Neural cell (in vitro differentiated cells): ENCODE measurements at regions not wholly inside any gene's neighbourhood (a gene's known extent, or its start where the extent isn't known, plus 50 kb on each side); places are given as distances from the start of the nearest gene placed in this dataset.

Experiments used
- H2AFZ ChIP-seq: fragments of 200-600, 300-800 bp; sonication (generic), shearing (Covaris generic); 2 replicates; pipeline ENCODE4 v1.6.0; 2014; ENCODE audit warnings: low read depth, mild to moderate bottlenecking, antibody characterized with exemption, low read length, moderate library complexity
- H3F3A ChIP-seq: fragments of 200-600 bp; shearing (Covaris generic); 2 replicates; pipeline ENCODE4 v1.6.1; 2016; ENCODE audit warnings: mild to moderate bottlenecking, moderate library complexity, mixed read lengths, antibody characterized with exemption, low read length; ENCODE audit not compliant: insufficient read depth, poor library complexity, severe bottlenecking
- H3K27ac ChIP-seq: fragments of 200-600, 300-800 bp; sonication (generic), shearing (Covaris generic); 2 replicates; pipeline ENCODE4 v1.5.1; 2014; ENCODE audit warnings: mild to moderate bottlenecking, low read length, moderate library complexity
- H3K27me3 ChIP-seq: fragments of 300-800, 200-600 bp; sonication (generic), shearing (Covaris generic); 2 replicates; pipeline ENCODE4 v1.6.0; 2014; ENCODE audit warnings: mild to moderate bottlenecking, low read depth, low read length, moderate library complexity; ENCODE audit not compliant: insufficient read depth
- H3K36me3 ChIP-seq: fragments of 300-800, 200-600 bp; sonication (generic), shearing (Covaris generic); 2 replicates; pipeline ENCODE4 v1.5.1; 2014; ENCODE audit warnings: mild to moderate bottlenecking, antibody characterized with exemption, low read length, moderate library complexity; ENCODE audit not compliant: insufficient read depth
- H3K4me2 ChIP-seq: fragments of 300-800, 200-600 bp; sonication (generic), shearing (Covaris generic); 2 replicates; pipeline ENCODE4 v1.6.0; 2014; ENCODE audit warnings: mild to moderate bottlenecking, low read length
- H3K4me3 ChIP-seq: fragments of 300-800, 200-600 bp; sonication (generic), shearing (Covaris generic); 2 replicates; pipeline ENCODE4 v1.5.1; 2014; ENCODE audit warnings: mild to moderate bottlenecking, low read length, moderate library complexity
- H3K79me2 ChIP-seq: fragments of 200-600 bp; shearing (Covaris generic); replicated peaks from 2 replicates; pipeline ENCODE4 v1.6.0; 2014; ENCODE audit warnings: mild to moderate bottlenecking, low read length, moderate library complexity; ENCODE audit not compliant: insufficient read depth
- H3K9ac ChIP-seq: fragments of 300-800, 200-600 bp; sonication (generic), shearing (Covaris generic); 2 replicates; pipeline ENCODE4 v1.6.1; 2016; ENCODE audit warnings: mild to moderate bottlenecking, low read length, mixed read lengths
- H3K9me2 ChIP-seq: fragments of 200-600 bp; shearing (Covaris generic); 2 replicates; pipeline ENCODE4 v1.6.1; 2016; ENCODE audit warnings: mild to moderate bottlenecking, low read length, mixed read lengths; ENCODE audit not compliant: insufficient read depth
- H3K9me3 ChIP-seq: fragments of 200-600, 300-800 bp; sonication (generic), shearing (Covaris generic); 2 replicates; pipeline ENCODE4 v1.6.1; 2016; ENCODE audit warnings: mild to moderate bottlenecking, mixed run types, low read length, moderate library complexity, mixed read lengths
- H4K20me1 ChIP-seq: fragments of 200-600 bp; shearing (Covaris generic); 2 replicates; pipeline ENCODE4 v1.6.1; 2016; ENCODE audit warnings: mild to moderate bottlenecking, mixed run types; ENCODE audit not compliant: insufficient read depth
- CTCF ChIP-seq: fragments of 450-650 bp; IDR thresholded peaks from 2 replicates; pipeline ENCODE4 v1.5.1; 2014; ENCODE audit warnings: antibody characterized with exemption, mild to moderate bottlenecking, moderate library complexity; ENCODE audit not compliant: poor library complexity, severe bottlenecking
- EP300 ChIP-seq: fragments of 450-650 bp; conservative IDR thresholded peaks from 2 replicates; pipeline ENCODE4 v1.6.1; 2014; ENCODE audit warnings: antibody characterized with exemption, mild to moderate bottlenecking, moderate library complexity; ENCODE audit not compliant: poor library complexity, severe bottlenecking
- EZH2 ChIP-seq: fragments of 200-600, 300-800 bp; shearing (Covaris generic), sonication (generic); IDR thresholded peaks from 2 replicates; pipeline ENCODE4 v1.6.1; 2014; ENCODE audit warnings: antibody characterized with exemption, low read length, borderline replicate concordance, mild to moderate bottlenecking; ENCODE audit not compliant: insufficient read depth, poor library complexity, severe bottlenecking
- MXI1 ChIP-seq: fragments of 450-650 bp; conservative IDR thresholded peaks from 2 replicates; pipeline ENCODE4 v1.6.1; 2014; ENCODE audit warnings: antibody characterized with exemption, mild to moderate bottlenecking; ENCODE audit not compliant: poor library complexity, severe bottlenecking
- POLR2AphosphoS5 ChIP-seq: IDR thresholded peaks from 2 replicates; pipeline ENCODE4 v1.6.1; 2012
- RAD21 ChIP-seq: fragments of 450-650 bp; conservative IDR thresholded peaks from 2 replicates; pipeline ENCODE4 v1.6.1; 2014; ENCODE audit warnings: antibody characterized with exemption, mild to moderate bottlenecking, moderate library complexity
- SMC3 ChIP-seq: fragments of 450-650 bp; conservative IDR thresholded peaks from 2 replicates; pipeline ENCODE4 v1.6.1; 2014; ENCODE audit warnings: antibody characterized with exemption, mild to moderate bottlenecking, moderate library complexity; ENCODE audit not compliant: poor library complexity
- TAF1 ChIP-seq: IDR thresholded peaks from 2 replicates; pipeline ENCODE4 v1.6.1; 2012; ENCODE audit warnings: low read depth
- TF ChIP-seq, protein P1 (sequence below): IDR thresholded peaks from 2 replicates; pipeline ENCODE4 v1.6.1; 2012; ENCODE audit warnings: borderline replicate concordance

DNA sequence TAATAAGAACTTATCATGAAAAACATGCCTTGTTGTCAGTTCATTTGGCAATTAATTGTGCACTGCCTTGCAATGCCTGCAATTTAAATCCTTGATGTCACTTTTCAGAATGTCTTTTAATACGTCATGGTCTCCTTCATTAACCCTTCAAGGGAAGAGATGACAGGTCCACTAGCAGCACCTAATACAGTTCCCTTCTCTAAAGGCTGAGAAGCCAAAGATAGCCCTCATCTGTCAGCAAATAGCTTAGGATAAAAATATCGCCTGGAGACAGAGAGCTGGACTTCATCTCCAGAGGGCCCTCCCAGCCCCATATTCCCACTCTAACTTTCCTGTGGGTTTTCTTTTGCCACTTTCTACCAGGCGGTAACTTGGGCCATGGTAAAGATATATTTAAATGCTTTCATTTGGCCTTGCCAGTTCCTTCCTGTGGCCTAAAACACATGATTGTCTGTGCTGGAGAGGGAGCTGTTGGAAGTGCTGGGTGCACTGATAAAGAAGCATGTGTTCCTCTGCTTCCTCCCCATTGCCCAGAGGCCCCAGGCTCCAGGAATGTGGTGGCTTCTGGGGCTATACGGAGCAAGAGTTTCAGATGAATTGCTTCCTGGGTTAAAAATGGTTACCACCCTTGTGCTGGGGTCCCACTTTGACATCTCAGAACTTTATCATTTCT lies 76.3 kb upstream of the UMPS start:
- Histone ChIP-seq H3K9me2 (no peaks in the 10 kb centered on the region), H3K4me2 (no peak overlapping the region), H2AFZ (no peak overlapping the region), H3K9me3 (no peaks in the 10 kb centered on the region), H3K4me3 (no peak overlapping the region), H3K27ac (no peak overlapping the region), H3K9ac (no peak overlapping the region), H4K20me1 (no peaks in the 10 kb centered on the region), H3K79me2 (no peaks in the 10 kb centered on the region), H3F3A (no peaks in the 10 kb centered on the region), H3K27me3 (no peaks in the 10 kb centered on the region), H3K36me3 (peaks cover 30% of the 10 kb centered on the region)
- no peak for TF ChIP-seq EZH2
- no peak for TF ChIP-seq CTCF
- no peak for TF ChIP-seq SMC3
- no peak for TF ChIP-seq EP300
- TF ChIP-seq RAD21, result no peak
- TF ChIP-seq, protein P1, sequence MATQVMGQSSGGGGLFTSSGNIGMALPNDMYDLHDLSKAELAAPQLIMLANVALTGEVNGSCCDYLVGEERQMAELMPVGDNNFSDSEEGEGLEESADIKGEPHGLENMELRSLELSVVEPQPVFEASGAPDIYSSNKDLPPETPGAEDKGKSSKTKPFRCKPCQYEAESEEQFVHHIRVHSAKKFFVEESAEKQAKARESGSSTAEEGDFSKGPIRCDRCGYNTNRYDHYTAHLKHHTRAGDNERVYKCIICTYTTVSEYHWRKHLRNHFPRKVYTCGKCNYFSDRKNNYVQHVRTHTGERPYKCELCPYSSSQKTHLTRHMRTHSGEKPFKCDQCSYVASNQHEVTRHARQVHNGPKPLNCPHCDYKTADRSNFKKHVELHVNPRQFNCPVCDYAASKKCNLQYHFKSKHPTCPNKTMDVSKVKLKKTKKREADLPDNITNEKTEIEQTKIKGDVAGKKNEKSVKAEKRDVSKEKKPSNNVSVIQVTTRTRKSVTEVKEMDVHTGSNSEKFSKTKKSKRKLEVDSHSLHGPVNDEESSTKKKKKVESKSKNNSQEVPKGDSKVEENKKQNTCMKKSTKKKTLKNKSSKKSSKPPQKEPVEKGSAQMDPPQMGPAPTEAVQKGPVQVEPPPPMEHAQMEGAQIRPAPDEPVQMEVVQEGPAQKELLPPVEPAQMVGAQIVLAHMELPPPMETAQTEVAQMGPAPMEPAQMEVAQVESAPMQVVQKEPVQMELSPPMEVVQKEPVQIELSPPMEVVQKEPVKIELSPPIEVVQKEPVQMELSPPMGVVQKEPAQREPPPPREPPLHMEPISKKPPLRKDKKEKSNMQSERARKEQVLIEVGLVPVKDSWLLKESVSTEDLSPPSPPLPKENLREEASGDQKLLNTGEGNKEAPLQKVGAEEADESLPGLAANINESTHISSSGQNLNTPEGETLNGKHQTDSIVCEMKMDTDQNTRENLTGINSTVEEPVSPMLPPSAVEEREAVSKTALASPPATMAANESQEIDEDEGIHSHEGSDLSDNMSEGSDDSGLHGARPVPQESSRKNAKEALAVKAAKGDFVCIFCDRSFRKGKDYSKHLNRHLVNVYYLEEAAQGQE, result no peak
- TF ChIP-seq TAF1, result no peak
- no peak for TF ChIP-seq POLR2AphosphoS5
- no peak for TF ChIP-seq MXI1

- Histone ChIP-seq H2AFZ (no peak overlapping the region), H3K4me3 (no peak overlapping the region), H3K9me3 (no peaks in the 10 kb centered on the region), H3K9ac (no peak overlapping the region), H3K79me2 (no peaks in the 10 kb centered on the region), H3K27ac (no peak overlapping the region), H3F3A (no peaks in the 10 kb centered on the region), H3K9me2 (no peaks in the 10 kb centered on the region), H3K36me3 (peaks cover 33% of the 10 kb centered on the region), H4K20me1 (no peaks in the 10 kb centered on the region), H3K27me3 (no peaks in the 10 kb centered on the region), H3K4me2 (no peak overlapping the region)
- TF ChIP-seq RAD21 (no peak), EZH2 (no peak), SMC3 (no peak), EP300 (no peak), TAF1 (no peak), MXI1 (no peak), CTCF (no peak), POLR2AphosphoS5 (no peak)
- TF ChIP-seq, protein P1, result no peak
Observed at GRCh38 chr3:124654470-124654845, 75.8 kb upstream of the UMPS start.
